Hepatic stellate cell (primary cell): ENCODE measurements at regions not wholly inside any gene's neighbourhood (a gene's known extent, or its start where the extent isn't known, plus 50 kb on each side); places are given as distances from the start of the nearest gene placed in this dataset.
A peak's percentile ranks its signal among the peaks of the same experiment; 100 is the strongest.

Experiments
- DNase-seq: peaks from one replicate; pipeline ENCODE4 v3.0.0; 2011; ENCODE audit warnings: low spot score

DNA sequence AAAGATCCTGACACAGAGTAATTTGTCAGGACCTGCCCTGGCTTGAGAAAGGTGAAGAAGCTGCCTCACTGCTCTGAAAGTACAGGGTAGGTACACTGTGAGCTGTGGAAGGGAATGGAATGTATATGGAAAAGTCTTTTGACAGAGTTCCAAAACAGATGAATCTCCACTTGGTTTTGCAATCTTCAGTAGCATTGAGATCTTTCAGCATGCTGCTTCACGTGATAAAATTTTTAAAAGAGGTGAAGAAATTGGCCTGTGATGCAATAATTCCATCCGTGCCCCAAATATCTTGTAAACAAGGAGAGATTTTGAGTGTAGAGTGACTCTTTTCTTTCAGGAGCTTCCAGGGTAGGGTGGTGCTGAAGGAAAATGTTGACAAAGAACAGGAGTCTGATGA lies 123.1 kb downstream of the OSR1 start:
- DNase-seq = peak; percentile 6

DNA sequence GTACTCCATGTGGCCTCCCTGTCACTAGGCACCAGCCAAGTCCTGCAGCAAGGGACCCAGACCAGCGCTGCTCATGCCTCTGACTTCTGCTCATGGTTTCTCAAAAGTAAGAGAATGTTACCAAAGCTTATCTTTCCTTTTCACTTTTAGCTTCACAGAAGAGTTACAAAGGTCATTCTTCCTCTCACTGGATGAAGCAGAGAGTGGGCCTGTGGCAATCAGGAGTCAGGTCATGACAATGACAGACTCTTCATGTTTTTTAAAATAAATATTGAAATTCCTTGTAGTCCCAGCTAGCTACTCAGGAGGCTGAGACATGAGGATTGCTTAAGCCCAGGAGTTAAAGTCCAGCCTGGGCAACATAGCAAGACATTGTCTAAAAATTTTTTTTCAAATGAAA lies 126.1 kb downstream of the OSR1 start:
- no peak for DNase-seq

DNA sequence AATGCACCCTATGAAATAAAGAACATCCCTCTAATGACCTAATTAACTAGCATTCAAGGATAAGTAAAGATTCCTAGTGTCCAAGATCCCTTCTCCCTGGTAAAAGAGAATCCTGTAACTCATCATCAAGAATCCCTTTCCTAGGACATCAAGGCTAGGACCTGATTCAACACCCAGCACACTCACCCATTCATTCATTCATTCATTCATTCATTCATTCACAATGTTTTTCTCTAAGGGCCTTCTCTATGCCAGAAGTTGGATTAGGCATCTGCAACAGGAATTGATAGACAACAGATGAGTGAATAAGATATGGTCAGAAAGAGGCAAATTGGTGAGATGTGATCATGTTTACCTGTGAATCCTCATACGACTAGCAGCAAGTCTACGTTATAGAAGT lies 126.8 kb downstream of the OSR1 start:
- no peak for DNase-seq

DNA sequence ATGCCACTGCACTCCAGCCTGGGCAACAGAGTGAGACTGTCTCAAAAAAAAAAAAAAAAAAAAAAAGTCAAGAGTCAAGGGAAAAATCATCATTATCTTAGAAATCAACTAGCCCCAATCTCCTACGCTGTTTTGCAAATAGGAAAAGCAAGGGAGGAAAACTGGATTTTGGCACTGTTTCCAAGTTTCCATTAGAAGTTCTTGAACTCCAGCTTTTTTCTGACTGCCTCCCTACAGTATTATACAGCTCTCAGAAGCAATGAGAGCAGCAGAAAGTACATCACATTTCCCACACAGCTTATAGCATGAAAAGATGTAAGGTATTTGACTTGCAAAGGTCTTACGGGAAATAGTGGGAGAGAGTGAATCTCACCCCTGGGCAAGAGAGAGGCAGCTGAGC lies 127.8 kb downstream of the OSR1 start:
- DNase-seq = no peak

DNA sequence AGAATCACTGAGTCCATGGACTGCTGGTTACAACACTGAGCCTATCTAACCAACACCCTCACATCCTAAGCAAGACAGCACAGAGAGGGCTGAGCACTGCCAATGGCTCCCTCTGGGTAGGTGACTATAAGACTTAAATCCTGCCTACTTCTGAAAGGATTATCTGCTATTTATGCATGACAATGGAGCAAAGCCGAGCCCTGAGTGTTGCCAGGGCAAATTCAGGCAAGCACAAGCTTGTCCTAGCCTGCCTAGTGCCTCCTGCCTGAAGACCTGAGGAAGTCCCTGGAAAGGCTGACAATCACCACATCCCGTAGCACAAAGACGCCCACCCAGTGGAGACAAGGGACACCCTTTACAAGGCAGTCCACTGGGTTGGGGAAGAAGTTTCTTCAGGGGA lies 129.7 kb downstream of the OSR1 start:
- DNase-seq = no peak

DNA sequence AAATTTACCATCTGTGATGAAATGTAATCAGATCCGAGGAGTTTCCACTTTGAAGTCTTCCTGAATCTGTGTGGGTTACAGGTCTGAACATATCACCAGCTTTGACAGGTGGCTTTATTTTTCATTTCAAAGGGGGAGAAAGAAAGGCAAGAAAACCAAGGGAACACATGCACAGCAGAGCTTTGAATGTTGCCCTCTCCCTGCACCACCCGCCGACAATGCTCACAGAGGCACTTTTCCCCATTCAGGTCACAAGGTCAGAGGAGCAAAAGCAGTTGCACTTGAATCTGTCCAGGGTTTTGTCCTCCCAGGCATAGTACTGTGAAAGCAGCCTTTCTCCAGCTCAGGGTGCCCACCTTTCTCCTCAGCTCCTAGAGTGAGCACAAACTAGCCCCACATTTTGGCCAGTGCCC lies 130.2 kb downstream of the OSR1 start:
- DNase-seq = no peak

DNA sequence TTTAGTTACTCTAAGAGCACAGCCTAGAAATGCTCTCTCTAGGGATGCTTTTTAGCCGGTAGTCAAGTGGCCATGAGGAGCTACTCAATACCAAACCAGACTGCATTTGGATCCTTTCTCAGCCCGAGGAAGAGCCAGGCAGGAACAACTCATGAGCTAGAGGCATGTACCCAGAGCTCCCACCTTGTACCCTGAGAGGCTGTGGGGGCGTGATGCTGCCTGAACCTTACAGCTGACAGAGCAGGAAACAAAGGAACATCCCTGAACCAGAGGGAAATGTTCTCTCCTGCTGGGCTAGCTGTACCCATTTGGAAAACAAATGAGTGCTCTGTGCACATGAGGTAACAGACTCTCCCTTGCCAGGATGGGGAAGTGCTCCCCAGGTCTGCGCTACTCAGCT lies 131.6 kb downstream of the OSR1 start:
- no peak for DNase-seq

DNA sequence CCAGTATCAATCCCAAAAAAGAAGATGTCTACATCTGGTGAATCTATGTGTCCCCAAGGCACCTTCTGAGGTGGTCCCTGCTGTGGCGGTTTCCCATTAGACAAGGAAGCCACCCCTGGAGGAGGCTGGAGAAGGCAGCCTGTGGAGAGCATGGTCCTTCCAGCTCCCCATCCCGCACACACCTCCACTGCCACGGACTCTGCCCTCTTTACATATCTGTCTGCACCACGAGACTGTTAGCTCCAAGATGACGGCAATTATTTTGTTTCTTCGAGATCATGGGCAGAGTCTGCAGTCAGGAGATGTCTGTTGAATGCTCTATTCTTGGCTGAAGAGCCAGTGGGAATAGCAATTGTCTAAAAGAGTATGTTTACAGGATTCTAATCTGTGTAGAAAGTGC lies 132.0 kb downstream of the OSR1 start:
- no peak for DNase-seq

DNA sequence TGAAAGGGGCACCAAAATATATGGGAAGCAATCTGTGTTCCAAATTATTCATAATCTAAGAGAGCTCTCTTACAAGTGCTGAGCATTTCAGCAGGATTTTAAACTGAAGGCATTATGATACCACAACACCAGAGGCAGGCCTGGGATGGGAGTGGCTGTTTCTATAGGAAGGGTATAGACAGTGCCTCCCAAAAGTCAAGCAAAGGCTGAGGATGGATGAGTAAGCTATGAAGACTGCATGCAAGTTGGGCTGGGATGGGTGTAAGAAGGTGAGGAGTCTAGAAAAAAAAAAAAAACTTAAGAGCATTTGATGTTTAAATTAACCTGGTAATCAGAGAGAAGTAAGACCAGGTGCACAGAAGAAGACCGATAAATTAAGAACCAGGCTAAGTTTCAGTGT lies 132.5 kb downstream of the OSR1 start:
- DNase-seq = no peak

DNA sequence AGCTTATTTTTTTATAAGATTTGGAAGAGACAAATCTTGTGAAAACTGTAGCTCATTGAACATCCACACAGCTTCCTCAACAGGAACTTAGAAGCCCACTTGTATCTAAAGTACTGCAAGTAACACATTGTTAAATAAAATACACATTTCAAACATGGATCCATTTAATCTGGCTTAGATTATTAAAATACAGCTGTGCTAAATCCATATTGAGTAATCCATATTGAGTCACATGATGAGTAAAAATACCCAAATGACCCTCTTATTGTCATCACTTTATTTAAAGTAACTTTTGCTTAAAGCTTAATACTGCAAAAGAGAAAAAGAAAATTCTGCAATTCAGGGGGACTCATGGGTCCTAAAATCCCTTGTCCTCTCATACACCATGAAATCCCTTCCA lies 133.3 kb downstream of the OSR1 start:
- DNase-seq = no peak

DNA sequence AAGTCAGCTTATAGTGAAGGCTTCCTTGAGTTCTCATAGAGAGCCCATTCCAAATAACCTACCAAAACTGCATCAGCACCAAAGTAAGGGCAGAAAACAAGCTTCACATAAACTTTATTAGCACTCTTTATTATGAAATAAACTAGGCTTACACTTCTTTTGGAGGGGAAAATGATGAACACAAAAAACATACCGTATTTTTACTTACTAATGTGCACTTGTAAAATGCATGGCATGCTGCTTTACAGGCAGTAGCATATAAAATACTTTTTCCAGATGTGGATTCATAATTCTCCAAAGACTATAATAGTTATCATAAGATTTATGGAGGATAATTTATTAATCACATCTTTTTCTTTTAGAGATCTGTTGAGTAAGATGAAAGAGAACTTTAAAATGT lies 133.9 kb downstream of the OSR1 start:
- DNase-seq = no peak

DNA sequence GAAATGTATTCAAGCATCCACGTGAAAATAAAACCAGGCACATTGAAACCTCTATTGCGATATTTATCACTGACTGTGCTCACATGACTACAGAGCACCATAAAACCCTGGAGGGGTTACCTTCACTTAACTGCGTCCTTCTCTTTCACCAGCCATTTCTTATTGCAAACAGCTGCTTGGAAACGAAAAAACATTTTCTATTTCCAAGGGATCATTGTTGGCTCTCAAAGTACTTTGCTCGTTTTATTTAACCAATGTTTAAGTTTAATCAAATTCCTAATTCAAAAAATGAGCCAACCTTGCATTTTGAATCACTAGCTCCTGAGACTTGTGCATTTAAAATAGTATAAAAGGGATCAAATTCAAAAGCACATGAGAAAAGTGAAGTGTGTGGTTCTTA lies 134.4 kb downstream of the OSR1 start:
- no peak for DNase-seq

DNA sequence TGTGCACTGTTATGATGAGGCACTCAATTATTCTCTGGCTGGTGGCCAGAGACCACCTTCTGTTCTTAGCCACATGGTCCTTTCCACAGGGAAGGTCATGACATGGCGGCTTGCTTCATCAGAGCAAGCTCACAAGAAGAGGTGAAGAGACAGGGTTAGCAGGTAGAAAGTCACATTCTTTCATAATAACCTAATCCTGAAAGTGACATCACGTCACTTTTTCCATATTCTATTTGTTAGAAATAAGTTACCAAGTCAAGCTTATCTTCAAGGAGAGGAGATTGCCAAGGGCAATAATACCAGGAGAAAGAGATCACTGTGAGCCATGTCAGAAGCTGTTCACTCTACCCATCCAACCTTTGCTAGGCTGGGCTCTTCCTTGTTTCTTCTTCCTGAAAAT lies 139.4 kb downstream of the OSR1 start:
- DNase-seq = no peak

DNA sequence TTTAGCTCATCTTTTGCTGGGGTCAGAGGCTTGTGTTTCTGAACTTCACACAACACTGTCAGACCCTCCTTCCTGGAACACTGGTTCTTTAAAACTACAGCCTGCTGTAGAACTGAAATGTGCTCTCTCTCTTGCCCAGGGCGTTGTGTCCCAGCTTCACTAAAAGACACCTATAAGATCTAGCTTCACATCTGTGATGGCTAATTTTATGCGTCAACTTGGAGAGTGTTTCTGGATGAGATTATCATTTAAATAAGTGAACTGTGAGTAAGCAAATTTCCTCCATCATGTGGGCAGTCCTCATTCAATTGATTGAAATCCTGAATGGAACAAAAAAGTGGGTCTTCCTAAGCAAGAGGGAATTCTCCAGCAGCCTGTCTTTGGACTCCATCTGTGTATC lies 140.3 kb downstream of the OSR1 start:
- no peak for DNase-seq

DNA sequence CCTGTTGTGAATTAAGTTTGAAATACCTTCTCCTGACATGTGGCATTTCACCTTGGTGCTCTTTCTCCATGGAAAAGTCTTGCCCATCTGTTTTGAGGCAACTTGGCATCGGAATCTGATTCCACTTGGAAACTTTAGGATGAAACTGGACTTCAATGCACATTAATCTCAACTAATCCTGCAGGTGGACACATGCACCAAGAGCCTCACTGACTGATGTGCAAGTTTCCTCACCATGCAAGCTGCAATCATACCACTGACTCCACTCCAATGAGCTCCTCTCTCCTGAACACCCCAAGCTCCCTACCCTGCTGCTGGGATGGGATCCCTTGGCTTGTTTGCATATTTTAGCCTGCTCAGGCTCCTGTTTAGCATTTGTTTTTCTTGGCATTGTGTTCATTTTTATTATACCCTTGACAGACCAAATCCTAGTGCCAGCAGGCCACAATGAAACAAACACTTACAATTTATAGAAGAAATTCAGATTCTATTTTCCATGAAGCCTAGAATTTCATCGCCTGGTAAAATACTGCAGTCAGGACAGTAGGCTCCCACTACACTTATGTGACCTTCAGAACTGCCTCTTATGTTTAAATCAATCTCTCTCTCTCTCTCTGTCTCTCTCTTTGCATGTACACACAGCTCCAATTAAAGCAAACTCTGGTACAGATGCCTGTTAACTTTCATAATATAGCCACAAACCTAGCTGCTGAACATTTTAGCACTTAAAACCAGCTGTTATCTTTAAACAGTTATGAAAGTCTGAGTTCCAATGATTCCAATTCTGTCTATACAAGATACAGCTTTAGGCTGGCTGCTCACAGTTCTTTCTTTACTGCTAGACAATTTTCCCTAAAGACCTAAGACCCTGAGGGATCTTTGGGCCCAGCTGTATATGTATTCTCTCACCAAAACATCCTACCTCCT lies 141.5 kb downstream of the OSR1 start:
- DNase-seq = no peak

DNA sequence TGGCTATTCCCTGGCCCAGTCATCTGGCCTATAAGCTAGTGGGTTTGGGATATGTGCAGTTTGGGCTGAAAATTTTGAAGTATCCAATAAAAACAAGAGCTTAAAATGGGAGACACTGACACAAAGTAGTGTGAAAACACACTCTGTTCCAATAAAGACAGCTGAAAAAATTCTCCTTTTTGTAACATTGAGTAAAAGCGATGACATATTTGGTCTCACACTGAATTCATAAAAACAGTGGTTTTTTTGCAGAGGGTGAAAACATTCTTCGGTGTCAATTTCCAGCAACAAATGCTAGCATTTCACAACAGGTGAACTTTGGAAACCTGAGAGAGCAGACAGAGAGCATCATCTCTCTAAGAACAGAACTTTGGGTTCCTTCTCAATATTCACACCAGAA lies 142.2 kb downstream of the OSR1 start:
- DNase-seq = no peak

DNA sequence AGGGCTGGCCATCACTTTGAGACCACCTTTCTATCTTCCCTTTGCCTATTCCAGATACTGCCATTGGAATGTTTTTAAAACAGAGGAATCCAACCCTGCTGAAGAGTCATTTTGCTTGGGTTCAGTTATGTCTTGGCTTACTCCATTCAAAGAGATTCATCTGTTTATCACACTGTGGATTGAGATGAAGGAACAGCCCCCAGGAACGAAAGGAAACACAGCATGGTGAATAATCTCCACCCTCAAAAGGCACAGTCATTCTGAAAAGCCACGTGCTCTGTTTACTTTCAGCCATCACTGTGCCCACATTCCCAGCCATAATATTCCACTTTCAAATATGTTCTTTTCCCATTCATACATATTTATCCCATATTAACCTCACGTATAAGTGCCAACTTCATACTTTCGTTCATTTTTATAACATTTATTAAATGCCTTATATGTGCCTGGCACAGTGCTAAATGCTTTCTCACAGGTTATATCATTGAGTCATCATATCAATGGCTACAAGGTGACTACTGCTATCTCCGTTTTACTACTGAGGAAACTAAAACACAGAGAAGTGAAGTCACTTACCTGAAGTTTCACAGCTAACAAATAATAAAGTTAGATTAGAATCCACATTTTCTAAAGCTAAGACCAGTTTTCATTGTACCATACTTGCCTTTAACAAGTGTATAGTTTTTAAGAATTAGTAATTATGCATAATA lies 143.6 kb downstream of the OSR1 start:
- DNase-seq = no peak

DNA sequence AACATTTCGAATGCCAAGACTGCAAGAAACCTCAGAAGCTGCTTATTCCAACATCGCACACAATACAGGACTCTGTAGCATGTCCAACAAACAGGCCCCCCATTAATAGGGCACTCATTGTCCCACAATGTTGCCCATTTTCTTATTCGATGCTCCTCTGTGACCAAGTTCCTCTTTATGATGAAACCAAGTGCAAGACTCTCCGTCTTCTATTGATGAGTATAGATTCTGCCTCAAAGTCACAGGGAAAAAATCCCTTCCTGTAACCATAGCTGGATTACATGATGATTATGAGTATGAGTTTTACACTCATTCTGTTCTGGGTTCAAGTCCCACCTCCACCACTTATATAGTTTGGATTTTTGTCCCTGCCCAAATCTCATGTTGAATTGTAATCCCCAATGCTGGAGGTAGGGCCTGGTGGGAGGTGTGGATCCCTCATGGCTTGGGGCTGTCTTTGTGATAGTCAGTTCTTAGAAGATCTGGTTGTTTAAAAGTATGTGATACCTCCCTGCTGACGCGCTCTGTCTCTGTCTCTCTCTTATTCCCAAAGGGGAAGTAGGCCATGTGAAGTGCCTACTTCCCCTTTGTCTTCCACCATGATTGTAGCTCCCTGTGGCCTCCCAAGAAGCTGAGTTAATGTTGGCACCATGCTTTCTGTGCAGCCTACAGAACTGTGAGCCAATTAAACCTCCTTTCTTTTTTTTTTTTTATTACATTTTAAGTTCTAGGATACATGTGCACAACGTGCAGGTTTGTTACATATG lies 148.7 kb downstream of the OSR1 start:
- no peak for DNase-seq

DNA sequence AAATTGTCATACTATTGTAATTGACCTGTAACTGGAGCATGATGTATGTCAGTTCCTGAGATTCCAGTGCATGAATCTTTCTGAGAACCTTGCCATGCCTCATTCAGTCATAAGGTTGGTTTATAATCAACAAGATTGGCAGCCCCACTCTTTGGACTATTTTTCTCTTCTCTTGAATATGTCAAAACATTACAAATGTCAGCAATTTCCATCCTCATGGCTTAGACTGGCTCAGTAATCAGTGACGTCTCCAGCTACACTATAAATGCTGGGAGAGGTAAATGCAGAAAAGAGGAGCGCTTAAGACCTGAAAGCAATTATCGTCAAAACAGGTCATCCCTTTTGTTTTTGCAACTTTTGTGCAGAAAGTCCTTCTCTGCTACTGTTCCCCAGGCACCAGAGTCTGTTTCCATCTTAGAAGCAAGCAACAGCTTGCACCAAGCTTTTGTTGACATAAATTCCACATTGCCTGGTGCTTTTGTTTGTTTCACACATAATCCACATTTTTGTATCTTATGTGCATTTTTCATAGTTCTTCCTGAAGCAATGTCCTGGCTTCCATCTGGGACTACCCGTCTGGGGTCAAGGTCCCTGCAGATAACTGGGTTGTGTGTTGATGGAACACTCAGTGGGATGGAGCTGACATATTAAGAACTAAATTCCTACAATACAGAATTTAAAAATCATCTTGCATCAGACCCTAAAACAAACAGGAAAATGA lies 149.8 kb downstream of the OSR1 start:
- DNase-seq = no peak

DNA sequence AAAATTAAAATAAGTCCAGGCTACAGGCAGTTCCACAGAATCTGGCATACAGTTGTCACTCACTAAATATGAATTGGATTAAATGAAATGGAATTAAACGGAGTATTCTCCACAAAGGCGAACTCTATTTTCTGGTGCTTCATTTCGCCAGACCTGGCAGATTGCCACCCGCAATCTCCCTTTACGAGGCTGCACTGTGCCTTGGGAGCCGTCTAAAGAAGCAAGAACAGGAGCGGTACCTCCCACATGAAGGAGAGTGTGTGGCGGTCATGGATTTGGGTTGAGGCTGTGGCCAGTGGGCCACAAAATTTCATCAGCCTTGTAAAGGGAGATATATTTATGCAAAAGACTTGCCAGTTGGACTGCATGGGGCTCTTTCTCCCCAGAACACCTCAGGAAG lies 151.0 kb downstream of the OSR1 start:
- no peak for DNase-seq

DNA sequence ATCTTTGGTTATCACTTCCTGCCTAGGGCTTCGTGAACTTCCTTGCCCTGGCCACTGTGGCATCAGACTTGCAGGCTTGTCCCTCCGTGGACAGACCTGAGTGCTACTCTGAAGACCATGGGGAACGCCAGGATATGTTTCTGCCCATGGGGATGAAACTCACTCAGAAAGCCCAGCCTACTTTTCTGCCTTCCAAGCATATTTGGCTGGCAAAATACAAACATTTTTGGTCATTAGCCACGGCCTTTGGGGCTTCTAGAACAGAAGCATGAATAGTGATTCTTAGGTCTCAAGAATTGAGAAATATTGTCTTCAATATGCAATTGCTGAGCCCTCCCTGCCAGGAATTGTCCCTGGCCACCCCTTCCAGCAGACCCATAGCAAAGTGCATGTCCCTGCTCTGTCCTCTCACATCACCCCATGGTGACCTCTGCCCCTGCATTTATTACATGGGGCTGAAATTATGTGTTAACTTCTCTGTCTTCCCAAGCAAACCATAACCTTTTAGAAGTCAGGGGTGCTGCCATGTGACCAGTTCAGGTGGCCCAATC lies 152.4 kb downstream of the OSR1 start:
- no peak for DNase-seq

DNA sequence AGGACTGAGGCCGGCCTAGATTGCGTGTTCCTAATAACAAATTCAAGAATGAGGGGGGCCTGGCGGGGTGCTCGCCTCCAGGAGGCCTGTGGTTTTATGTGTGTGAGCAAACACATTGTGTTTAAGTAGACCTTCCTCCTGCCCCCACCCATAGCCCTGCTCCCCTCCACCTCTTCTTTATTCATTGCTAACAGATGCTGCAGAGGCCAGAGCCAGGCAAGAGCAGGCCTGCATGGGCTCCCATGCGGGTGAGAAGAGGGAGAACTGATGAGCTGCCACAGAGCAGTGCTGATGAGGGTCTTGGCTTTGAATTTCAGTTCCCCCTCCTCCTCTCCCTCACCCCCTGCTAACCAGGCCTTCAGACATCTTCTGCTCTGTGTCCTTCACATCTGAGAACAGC lies 154.6 kb downstream of the OSR1 start:
- DNase-seq = no peak
